ENCODE measurements at regions not wholly inside any gene's neighbourhood (a gene's known extent, or its start where the extent isn't known, plus 50 kb on each side); places are given as distances from the start of the nearest gene placed in this dataset.

DNA sequence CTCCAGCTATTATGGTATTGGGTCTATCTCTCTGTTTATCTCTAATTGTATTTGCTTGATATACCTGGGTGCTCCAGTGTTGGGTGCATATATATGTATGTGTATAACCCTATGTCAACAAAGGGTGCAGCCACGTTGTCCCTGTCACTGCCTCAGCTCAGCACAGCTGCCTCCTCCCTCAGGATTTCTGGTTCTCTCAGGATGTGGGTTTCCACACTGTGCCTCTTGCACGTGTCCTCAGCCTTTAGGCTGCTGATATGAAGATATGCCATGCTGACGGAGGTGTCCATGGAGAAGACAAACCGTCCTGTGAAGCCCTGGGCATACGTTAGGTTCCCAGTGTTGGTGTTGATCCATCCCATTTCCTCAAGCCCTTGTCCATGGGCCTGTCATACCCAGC lies 791.2 kb downstream of the TMEM121 start:
- TF ChIP-seq, protein P1, sequence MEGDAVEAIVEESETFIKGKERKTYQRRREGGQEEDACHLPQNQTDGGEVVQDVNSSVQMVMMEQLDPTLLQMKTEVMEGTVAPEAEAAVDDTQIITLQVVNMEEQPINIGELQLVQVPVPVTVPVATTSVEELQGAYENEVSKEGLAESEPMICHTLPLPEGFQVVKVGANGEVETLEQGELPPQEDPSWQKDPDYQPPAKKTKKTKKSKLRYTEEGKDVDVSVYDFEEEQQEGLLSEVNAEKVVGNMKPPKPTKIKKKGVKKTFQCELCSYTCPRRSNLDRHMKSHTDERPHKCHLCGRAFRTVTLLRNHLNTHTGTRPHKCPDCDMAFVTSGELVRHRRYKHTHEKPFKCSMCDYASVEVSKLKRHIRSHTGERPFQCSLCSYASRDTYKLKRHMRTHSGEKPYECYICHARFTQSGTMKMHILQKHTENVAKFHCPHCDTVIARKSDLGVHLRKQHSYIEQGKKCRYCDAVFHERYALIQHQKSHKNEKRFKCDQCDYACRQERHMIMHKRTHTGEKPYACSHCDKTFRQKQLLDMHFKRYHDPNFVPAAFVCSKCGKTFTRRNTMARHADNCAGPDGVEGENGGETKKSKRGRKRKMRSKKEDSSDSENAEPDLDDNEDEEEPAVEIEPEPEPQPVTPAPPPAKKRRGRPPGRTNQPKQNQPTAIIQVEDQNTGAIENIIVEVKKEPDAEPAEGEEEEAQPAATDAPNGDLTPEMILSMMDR (IDR thresholded peaks at IDR 0.05; ENCODE audit: control extremely low read depth in 1 of 3, insufficient read depth in 1 of 3, low read depth in 1 of 3, low read length in 3 of 3) = no peak
- no peak for TF ChIP-seq EZH2 (IDR thresholded peaks at IDR 0.05; ENCODE audit: low read depth, low read length, severe bottlenecking)
- TF ChIP-seq CTBP2 (IDR thresholded peaks at IDR 0.05; ENCODE audit: borderline replicate concordance, insufficient read depth, insufficient read length, low read length) = no peak
- no peak for TF ChIP-seq POLR2AphosphoS5 (IDR thresholded peaks at IDR 0.05; ENCODE audit: low read depth, low read length)
- TF ChIP-seq, protein P2, sequence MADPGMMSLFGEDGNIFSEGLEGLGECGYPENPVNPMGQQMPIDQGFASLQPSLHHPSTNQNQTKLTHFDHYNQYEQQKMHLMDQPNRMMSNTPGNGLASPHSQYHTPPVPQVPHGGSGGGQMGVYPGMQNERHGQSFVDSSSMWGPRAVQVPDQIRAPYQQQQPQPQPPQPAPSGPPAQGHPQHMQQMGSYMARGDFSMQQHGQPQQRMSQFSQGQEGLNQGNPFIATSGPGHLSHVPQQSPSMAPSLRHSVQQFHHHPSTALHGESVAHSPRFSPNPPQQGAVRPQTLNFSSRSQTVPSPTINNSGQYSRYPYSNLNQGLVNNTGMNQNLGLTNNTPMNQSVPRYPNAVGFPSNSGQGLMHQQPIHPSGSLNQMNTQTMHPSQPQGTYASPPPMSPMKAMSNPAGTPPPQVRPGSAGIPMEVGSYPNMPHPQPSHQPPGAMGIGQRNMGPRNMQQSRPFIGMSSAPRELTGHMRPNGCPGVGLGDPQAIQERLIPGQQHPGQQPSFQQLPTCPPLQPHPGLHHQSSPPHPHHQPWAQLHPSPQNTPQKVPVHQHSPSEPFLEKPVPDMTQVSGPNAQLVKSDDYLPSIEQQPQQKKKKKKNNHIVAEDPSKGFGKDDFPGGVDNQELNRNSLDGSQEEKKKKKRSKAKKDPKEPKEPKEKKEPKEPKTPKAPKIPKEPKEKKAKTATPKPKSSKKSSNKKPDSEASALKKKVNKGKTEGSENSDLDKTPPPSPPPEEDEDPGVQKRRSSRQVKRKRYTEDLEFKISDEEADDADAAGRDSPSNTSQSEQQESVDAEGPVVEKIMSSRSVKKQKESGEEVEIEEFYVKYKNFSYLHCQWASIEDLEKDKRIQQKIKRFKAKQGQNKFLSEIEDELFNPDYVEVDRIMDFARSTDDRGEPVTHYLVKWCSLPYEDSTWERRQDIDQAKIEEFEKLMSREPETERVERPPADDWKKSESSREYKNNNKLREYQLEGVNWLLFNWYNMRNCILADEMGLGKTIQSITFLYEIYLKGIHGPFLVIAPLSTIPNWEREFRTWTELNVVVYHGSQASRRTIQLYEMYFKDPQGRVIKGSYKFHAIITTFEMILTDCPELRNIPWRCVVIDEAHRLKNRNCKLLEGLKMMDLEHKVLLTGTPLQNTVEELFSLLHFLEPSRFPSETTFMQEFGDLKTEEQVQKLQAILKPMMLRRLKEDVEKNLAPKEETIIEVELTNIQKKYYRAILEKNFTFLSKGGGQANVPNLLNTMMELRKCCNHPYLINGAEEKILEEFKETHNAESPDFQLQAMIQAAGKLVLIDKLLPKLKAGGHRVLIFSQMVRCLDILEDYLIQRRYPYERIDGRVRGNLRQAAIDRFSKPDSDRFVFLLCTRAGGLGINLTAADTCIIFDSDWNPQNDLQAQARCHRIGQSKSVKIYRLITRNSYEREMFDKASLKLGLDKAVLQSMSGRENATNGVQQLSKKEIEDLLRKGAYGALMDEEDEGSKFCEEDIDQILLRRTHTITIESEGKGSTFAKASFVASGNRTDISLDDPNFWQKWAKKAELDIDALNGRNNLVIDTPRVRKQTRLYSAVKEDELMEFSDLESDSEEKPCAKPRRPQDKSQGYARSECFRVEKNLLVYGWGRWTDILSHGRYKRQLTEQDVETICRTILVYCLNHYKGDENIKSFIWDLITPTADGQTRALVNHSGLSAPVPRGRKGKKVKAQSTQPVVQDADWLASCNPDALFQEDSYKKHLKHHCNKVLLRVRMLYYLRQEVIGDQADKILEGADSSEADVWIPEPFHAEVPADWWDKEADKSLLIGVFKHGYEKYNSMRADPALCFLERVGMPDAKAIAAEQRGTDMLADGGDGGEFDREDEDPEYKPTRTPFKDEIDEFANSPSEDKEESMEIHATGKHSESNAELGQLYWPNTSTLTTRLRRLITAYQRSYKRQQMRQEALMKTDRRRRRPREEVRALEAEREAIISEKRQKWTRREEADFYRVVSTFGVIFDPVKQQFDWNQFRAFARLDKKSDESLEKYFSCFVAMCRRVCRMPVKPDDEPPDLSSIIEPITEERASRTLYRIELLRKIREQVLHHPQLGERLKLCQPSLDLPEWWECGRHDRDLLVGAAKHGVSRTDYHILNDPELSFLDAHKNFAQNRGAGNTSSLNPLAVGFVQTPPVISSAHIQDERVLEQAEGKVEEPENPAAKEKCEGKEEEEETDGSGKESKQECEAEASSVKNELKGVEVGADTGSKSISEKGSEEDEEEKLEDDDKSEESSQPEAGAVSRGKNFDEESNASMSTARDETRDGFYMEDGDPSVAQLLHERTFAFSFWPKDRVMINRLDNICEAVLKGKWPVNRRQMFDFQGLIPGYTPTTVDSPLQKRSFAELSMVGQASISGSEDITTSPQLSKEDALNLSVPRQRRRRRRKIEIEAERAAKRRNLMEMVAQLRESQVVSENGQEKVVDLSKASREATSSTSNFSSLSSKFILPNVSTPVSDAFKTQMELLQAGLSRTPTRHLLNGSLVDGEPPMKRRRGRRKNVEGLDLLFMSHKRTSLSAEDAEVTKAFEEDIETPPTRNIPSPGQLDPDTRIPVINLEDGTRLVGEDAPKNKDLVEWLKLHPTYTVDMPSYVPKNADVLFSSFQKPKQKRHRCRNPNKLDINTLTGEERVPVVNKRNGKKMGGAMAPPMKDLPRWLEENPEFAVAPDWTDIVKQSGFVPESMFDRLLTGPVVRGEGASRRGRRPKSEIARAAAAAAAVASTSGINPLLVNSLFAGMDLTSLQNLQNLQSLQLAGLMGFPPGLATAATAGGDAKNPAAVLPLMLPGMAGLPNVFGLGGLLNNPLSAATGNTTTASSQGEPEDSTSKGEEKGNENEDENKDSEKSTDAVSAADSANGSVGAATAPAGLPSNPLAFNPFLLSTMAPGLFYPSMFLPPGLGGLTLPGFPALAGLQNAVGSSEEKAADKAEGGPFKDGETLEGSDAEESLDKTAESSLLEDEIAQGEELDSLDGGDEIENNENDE (IDR thresholded peaks at IDR 0.05; ENCODE audit: insufficient replicate concordance, low read length) = no peak
- TF ChIP-seq, protein P3, sequence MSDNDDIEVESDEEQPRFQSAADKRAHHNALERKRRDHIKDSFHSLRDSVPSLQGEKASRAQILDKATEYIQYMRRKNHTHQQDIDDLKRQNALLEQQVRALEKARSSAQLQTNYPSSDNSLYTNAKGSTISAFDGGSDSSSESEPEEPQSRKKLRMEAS (IDR thresholded peaks at IDR 0.05) = no peak
- TF ChIP-seq BACH1 (IDR thresholded peaks at IDR 0.05; ENCODE audit: low read length) = no peak
- TF ChIP-seq SRF (IDR thresholded peaks at IDR 0.05; ENCODE audit: low read depth, low read length) = no peak

Measured in H1 (cell line).